ENCODE measurements at regions not wholly inside any gene's neighbourhood (a gene's known extent, or its start where the extent isn't known, plus 50 kb on each side); places are given as distances from the start of the nearest gene placed in this dataset.

DNA sequence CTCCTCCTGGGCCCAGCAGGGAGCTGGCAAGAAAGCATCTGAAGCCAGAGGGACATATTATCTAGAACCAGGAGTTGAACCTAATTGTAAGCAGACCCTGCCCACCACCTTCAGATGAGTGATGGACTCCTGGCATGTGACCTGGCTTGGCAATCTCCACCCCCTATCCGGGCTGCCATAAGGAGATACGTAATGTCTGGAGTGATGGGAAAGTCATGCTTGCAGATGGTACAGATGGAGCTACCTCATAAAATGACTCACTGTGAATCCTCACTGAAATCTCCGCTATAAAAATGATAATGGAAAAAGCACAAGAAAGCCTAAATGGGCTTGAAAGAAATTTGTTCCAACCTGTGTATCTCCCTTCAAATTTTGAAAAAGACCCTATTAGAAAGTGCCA lies 157.5 kb downstream of the DMRT2 start:
- no peaks in the 10 kb centered on the region for H3K36me3 ChIP-seq (ENCODE audit: control insufficient read depth in 2 of 2, extremely low read depth in 1 of 2, insufficient read depth in 2 of 2, low read length in 2 of 2)
- dilution Hi-C loops (cut with MboI; ENCODE audit: extremely low pct_ligation_motif_present, low sequenced_read_pairs), result no loop called here
- CTCF ChIA-PET, result no interaction called here
- TF ChIP-seq FOS (IDR thresholded peaks at IDR 0.05; ENCODE audit: borderline replicate concordance, insufficient read depth, low read length) (no peak), POLR2AphosphoS5 (IDR thresholded peaks at IDR 0.05; ENCODE audit: insufficient read depth, low read depth, low read length) (no peak), JUN (IDR thresholded peaks at IDR 0.05; ENCODE audit: borderline replicate concordance, insufficient read depth, insufficient read length, low read depth) (no peak), GATA2 (IDR thresholded peaks at IDR 0.05; ENCODE audit: insufficient read depth, insufficient read length, low read depth, low read length) (no peak), EZH2 (IDR thresholded peaks at IDR 0.05; ENCODE audit: borderline replicate concordance, low read depth, low read length, severe bottlenecking) (no peak)
- TF ChIP-seq, protein P1, sequence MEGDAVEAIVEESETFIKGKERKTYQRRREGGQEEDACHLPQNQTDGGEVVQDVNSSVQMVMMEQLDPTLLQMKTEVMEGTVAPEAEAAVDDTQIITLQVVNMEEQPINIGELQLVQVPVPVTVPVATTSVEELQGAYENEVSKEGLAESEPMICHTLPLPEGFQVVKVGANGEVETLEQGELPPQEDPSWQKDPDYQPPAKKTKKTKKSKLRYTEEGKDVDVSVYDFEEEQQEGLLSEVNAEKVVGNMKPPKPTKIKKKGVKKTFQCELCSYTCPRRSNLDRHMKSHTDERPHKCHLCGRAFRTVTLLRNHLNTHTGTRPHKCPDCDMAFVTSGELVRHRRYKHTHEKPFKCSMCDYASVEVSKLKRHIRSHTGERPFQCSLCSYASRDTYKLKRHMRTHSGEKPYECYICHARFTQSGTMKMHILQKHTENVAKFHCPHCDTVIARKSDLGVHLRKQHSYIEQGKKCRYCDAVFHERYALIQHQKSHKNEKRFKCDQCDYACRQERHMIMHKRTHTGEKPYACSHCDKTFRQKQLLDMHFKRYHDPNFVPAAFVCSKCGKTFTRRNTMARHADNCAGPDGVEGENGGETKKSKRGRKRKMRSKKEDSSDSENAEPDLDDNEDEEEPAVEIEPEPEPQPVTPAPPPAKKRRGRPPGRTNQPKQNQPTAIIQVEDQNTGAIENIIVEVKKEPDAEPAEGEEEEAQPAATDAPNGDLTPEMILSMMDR (IDR thresholded peaks at IDR 0.05; ENCODE audit: extremely low read depth in 1 of 2, insufficient read depth in 1 of 2, low read depth in 1 of 2, low read length in 2 of 2), result no peak
- TF ChIP-seq, protein P2, sequence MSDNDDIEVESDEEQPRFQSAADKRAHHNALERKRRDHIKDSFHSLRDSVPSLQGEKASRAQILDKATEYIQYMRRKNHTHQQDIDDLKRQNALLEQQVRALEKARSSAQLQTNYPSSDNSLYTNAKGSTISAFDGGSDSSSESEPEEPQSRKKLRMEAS (IDR thresholded peaks at IDR 0.05; ENCODE audit: insufficient read depth, insufficient read length), result no peak
- no peak overlapping the region for H3K4me3 ChIP-seq (replicated peaks in 1 of 3; ENCODE audit: insufficient read depth in 1 of 3, low read depth in 1 of 3, low read length in 3 of 3)
- BruUV-seq (replicated peaks), result no TSS peak
- H3K79me2 ChIP-seq (ENCODE audit: control insufficient read depth, insufficient read depth, low read length), result no peaks in the 10 kb centered on the region
- no peak overlapping the region for H3K4me2 ChIP-seq (ENCODE audit: insufficient read depth, low read length)
- intact Hi-C loops (cut with micrococcal nuclease), result no loop called here
- H2AFZ ChIP-seq (ENCODE audit: low read depth, low read length), result no peak overlapping the region
- H3K27me3 ChIP-seq (ENCODE audit: control insufficient read depth in 2 of 2, insufficient read depth in 2 of 2, low read length in 2 of 2), result no peaks in the 10 kb centered on the region
- FAIRE-seq (no peak), DNase-seq (ENCODE audit: low read depth, low spot score) (no peak)
- H3K27ac ChIP-seq (ENCODE audit: insufficient read depth, low read depth, low read length), result no peak overlapping the region
- H3K9ac ChIP-seq (replicated peaks; ENCODE audit: extremely low read depth, insufficient read depth, low read length), result no peak overlapping the region
- H3K9me3 ChIP-seq (replicated peaks; ENCODE audit: control insufficient read depth, insufficient read depth, low read length), result peaks cover 7% of the 10 kb centered on the region
- H3K4me1 ChIP-seq (ENCODE audit: control insufficient read depth, extremely low read depth, insufficient read depth, low read length), result no peaks in the 10 kb centered on the region
- POLR2A ChIA-PET, result no interaction called here
- H3K9me1 ChIP-seq (replicated peaks; ENCODE audit: control insufficient read depth, extremely low read depth, insufficient read depth, low read length), result no peaks in the 10 kb centered on the region
- no peaks in the 10 kb centered on the region for H4K20me1 ChIP-seq (replicated peaks; ENCODE audit: control insufficient read depth, extremely low read depth, insufficient read depth, low read length)

Data from endothelial cell of umbilical vein (primary cell).